NCI-H2227 (cell line): ENCODE measurements at regions not wholly inside any gene's neighbourhood (a gene's known extent, or its start where the extent isn't known, plus 50 kb on each side); places are given as distances from the start of the nearest gene placed in this dataset.

Experiments
- DNase-seq: peaks from one replicate; lab custom pipeline; 2025; ENCODE audit not compliant: unreplicated experiment; lab: John Stamatoyannopoulos, UW

- DNase-seq: no peak
Observed at GRCh38 chr6:168885751-168886742, 367.6 kb downstream of the THBS2 start.

GRCh38 chr6:168885196-168885595, 368.4 kb downstream of the THBS2 start:
- no peak for DNase-seq

- no peak for DNase-seq
Observed at GRCh38 chr6:168884646-168885086, 369.0 kb downstream of the THBS2 start.

DNA sequence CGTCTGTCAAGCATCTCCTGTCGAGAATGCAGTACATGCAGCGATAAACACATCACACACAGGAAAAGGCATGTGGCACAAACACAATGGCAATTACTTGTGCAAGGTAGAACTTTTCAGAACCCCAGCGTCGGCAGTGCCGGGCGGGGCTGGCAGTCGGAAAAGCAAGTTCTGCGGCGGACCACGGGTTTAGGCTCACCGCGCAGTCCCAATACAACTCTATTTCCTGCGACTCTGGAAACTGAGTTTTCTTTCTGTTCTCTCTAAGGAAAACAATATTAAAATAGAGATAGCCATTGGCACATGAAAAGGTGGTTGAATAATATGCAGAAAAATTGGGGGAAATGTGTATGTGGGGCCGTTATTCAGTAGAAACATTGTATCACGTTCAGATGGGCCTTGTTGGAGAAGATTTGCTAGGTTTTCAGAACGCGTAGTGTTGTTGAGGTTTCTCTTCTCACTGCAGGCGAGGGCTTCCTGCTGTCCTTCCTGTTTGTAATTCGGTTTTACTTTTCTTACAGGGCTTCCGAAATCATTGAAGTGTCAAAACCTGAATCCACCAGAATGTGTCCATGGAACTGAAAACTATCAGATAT, 369.5 kb downstream of the THBS2 start:
- DNase-seq: no peak

- no peak for DNase-seq
Observed at GRCh38 chr6:168883410-168884049, 370.1 kb downstream of the THBS2 start.

GRCh38 chr6:168880271-168880670, 373.4 kb downstream of the THBS2 start:
- no peak for DNase-seq

DNA sequence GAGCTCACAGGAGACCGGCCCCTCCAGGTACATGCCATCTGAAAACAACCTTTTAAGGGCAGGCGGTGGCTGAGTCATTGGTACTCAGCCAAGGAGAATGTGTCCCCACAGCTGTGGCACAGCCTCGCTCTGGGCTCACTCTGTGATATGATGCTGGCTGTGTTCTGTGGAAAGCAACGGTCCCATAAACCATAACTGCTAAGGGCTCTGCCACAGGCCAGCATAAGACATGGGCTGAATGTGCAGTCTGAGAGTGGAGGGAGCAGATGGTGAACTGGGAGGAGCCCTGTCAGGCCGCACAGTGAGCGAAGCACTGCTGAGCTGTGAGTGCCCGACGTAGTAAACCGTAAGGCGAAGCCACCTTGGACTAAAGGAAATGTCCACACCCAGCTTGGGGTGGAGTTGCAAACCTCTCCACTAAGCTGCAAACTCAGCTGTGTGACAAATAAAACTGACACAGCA, 375.8 kb downstream of the THBS2 start:
- no peak for DNase-seq

DNA sequence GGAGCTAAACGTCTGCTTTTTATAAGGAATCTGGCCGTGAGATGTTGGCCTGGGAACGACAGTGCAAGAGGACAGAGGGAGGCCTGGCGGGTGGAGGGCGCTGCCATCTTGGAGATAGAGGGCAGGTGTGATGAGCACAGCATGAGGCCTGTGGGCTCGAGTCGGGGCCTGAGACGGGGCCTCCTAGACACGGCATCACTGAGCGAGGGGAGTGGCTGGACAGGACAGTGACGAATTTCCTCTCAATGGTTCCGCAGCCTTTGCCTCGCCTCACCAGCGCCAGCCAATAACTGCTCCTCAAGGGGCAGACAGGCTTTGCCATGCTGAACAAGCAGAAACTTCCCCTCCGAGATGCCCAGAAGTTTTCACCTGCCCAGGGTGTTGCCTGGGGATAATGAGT, 376.7 kb downstream of the THBS2 start:
- DNase-seq: no peak

- DNase-seq: no peak
Observed at GRCh38 chr6:168875811-168876576, 377.7 kb downstream of the THBS2 start.

DNA sequence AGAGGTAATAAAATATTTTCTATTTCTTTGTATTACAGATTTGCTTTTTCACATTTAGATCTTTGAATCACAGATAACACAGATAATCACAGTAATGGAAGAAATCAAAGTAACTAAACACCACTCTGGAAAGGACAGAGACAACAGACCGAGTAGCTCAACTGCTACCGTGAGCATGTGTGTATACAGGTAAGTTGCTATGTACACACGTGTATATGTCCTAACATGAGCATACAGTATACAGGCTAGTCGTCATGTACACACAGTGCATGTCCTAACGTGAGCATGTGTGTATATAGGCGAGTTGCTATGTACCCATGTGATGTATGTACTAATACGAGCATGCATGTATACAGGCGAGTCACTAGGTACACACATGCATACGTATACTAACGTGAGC, 379.0 kb downstream of the THBS2 start:
- no peak for DNase-seq

DNA sequence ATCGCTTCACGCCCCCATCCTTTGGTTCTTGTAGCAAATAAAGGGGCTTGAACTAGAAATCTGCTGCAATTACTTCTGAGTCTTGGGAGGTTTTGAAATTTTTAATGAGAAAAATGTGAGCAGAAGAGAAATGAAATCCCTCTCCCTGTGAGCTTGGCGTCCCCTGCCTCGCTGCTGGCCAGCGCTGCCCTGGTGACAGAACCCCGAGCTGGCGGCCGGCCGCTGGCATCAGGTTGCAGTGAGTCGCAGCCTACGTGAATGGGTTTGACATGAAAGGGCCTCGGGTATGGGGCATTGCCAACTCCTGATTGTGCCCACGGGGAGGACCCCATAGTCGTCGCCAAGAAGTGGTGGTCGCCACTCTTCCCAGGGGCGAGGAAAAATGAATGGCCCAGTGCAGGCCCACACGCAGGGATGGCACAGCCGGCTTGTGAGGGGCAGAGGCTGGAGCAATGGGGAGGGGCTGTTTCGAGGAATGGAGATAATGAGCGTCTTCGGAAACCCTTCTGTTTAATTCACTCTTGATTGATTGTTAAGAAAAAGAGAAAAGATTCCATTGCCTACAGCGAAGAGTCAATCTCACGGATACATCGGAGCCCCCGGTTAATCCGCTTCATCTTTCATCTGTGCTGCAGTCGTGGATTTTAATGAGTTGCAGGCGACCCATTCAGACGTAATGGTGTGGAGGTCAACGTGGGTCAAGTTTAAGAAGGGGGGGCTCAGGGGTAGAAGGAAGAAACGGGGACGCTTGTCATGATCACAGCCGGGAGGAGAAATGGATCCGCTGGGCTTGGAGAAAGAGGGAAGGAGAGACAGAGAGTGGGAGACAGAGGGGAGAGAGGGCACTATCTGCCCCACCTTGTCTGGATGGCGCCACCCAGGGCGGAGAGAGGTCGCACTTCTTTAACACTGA, 380.1 kb downstream of the THBS2 start:
- DNase-seq: no peak

- no peak for DNase-seq
Observed at GRCh38 chr6:168871642-168872315, 381.9 kb downstream of the THBS2 start.

DNA sequence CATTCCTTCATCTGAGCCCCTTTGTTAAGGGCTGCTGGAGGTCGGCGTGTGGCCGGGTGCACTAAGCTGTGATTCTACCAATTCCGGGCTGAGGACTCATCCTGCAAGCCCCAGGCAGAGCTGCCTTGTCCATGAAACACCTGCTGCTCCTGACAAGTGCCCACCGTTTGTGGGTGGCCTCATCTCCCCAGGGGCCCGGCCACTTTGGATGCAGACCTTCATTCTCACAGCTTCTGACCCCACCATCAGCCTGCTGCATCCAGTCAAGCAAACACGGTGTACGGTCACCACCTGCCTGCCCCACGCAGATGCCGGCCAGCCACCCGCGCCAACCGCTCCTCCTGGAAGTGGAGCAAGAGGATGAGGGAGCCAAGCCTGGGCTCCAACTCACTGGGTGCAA, 382.7 kb downstream of the THBS2 start:
- DNase-seq: no peak

DNA sequence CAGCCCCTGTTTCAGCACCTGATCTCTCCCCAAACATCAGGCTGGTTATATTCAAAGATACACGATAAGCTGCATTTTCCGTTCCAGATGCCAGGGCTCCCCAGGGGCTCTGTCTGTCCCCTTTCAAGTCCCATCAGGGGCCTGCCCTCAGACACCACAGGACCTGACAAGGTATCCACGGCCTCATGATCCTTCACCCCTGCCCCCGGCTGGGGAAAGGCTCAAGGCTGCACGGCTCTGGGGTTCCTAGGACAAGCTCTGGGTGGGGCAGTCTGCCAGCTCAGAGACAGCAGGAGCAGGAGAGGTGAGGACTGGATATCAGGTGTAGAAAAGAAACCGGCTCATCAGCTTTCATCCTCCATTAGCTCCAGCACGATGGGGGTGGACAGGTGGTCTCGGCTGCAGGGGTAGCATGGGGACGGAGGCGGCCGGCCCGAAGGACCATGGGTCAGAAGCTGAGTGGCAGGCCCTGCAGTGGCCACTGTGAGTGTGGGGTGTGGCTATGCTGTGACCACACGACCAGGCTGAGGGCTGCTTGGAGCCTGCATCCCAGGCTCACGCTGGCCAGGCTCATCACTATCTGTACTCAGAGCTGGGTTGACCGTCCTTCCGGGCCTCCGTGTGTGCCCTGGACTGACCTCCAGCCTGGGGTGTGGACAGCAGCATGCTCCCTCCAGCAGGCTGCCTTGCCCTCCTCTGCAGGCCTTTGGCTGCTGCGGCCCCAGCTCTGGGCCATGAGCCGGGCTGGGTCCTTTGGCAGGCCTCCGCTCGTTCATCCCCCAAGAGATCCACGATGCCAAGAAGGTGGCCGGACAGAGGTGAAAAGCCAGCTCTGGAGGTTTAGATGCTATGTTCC, 386.2 kb downstream of the THBS2 start:
- no peak for DNase-seq

DNA sequence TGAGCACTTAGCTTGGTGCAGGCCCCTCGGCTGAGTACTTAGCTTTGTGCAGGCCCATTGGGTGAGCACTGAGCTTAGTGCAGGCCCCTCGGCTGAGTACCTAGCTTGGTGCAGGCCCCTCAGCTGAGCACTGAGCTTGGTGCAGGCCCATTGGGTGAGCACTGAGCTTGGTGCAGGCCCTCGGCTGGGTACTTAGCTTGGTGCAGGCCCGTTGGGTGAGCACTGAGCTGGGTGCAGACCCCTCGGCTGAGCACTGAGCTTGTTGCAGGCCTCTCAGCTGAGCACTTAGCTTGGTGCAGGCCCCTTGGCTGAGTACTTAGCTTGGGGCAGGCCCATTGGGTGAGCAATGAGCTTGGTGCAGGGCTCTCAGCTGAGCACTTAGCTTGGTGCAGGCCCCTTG, 387.1 kb downstream of the THBS2 start:
- DNase-seq: no peak

GRCh38 chr6:168865522-168865921, 388.1 kb downstream of the THBS2 start:
- DNase-seq: no peak

DNA sequence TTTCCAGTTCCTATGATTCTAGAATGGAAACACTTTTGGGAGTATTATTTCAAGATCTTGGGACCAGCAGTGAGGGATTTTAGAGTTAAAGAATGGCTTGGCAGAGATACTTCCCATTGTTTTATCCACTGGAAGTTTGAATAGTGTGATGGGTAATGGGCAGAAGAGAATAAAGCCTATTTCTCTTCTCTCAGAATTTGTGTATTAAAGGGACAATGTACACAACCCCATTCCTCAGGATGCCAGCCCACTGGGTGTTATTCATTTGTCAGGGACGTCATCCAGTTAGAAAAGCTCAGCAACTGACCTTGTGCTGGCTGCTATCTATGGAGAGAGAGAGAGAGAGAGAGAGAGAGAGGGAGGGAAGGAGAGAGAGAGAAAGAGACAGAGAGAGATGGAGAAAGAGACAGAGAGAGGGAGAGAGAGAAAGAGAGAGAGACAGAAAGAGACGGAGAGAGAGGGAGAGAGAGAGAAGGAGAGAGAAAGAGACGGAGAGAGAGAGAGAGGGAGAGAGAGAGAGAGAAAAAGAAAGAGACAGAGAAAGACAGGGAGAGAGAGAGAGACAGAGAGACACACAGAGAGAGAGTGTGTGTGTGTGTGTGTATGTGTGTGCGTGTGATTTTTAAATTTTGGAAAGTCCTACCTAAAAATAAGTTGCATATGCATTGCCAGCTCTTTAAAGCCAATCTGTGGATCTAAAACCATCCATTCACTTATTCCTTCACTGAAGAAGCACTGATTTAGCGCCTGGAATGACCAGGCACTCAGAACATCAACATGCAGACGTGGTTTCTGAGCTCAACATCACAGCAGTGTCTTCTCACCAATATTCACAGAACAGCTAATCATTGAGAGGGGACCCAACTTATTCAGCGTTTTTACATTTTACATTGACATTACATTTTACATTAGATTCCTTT, 388.8 kb downstream of the THBS2 start:
- no peak for DNase-seq
